ENCODE measurements at regions not wholly inside any gene's neighbourhood (a gene's known extent, or its start where the extent isn't known, plus 50 kb on each side); places are given as distances from the start of the nearest gene placed in this dataset.

- no peak for DNase-seq
Observed at GRCh38 chr2:239640676-239641578, 240.1 kb upstream of the HDAC4 start.

- DNase-seq = no peak
Observed at GRCh38 chr2:239640210-239640609, 239.4 kb upstream of the HDAC4 start.

DNA sequence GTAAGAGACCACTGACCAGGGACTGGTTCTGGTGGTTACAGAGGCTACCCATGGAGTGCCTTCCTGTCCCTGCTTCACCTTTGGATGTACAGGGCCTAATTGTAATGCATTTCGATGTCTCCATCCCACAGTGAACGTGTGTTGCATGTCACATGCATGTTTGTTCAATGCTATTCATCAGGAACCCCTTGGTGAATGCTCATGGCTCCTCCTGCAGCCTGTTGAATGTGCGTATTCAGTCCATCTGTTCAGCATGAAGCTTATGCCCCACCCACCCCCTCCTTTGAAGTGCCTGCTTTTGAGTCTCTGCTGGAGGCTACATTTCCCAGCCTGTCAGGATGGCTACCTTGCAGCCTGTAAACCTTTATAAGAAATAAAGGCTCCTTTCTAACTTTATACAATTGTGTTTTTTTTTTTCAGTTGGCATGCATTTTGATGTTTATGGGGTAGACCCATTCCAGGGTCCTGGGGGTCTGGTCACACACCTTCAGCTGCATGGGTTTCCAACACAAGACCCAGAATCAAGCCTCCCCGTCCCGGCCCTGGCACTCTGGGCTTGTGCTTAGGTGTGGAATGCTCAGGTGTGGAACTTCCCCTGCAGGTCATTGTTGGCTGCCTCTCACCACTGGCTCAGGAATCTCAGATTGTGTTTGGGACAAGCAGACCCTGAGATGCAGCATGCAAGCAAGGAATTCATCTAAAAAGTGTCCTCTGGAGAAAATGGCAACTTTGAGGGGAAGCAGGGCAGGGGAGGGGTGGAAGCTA, 238.8 kb upstream of the HDAC4 start:
- no peak for DNase-seq

DNA sequence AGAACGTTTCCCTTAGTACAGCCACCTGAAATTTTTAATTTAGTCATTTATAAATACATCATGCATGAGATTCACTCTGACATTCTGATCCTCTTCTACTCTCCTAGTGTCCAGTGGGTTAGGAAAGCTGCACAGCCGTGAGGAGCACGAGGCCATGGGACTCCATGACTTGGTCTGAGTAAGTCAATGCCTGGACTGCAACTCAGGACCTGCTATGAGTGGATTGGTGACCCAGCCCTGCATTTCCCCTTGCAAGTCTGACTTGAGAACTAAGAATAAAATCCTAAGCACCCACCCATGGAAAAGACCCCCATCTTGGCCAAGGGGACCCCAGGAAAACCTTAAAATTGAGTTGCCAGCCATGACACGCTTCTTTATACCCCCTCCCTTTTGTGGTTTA, 237.6 kb upstream of the HDAC4 start:
- no peak for DNase-seq

- no peak for DNase-seq
Observed at GRCh38 chr2:239636808-239637207, 236.0 kb upstream of the HDAC4 start.

- DNase-seq = no peak
Observed at GRCh38 chr2:239634769-239635168, 233.9 kb upstream of the HDAC4 start.

DNA sequence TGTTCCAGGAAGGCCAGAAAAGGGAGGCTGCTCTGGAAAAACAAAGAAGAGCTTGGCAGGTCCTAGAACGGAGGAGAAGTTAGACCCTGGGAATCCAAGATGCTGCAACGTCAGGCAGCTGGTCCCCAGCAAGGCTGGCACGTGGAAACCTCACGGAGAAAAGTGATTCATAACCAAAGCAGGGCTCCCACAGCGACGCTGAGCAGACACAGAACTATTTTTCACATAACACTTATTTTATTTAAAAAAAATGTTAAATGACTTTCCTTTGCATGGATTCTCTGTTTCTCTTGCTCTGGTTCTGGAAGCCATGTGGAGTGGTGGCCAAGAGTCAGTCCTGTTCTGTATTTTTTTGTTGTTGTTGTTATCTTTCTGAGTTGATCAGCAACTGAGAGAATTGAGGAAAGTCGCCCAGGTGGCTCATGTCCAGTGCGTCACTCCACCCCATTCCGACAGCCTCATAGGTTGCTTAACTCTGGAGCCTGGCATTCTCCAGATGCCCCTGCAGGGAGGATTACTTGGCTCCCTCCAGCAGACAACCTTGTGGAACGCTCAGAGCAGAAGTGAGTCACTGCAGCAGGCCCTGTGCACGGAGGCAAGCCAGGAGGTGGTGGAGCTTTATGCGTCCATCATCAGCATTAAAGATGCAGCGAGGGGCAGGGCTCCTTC, 229.9 kb upstream of the HDAC4 start:
- no peak for DNase-seq

GRCh38 chr2:239629926-239630617, 229.3 kb upstream of the HDAC4 start:
- DNase-seq = no peak

DNA sequence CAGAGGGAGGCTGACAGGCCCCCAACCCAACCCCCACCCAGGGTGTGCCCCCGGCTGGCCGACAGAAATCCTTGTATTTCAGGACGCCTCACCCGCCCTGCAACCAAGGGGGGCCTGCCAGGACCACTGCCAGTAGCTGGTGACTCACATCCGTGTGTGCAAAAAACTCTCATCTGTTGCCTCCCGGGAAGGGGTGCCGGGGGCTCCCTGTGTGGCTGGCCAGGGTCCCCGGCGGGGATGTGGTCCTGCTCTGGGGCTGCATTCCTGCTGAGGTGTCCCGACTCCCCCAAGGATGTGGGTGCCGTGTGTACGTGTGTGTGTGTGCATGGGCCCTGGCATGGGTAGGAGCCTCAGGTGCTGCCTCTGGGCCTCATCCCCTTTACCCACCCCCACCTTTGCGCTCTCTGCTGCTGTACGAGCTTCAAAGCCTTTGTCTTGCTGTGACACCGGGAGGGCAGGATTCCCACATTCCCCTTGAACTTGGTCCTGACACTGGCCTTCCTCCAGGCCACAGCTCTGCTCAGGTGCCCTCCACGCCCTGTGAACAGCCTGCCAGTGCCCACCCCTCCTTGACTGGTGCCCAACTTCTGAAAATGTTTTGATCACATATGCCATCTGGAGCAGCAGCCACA, 226.3 kb upstream of the HDAC4 start:
- DNase-seq = no peak

GRCh38 chr2:239625971-239626734, 225.3 kb upstream of the HDAC4 start:
- no peak for DNase-seq

- no peak for DNase-seq
Observed at GRCh38 chr2:239625156-239625845, 224.5 kb upstream of the HDAC4 start.

DNA sequence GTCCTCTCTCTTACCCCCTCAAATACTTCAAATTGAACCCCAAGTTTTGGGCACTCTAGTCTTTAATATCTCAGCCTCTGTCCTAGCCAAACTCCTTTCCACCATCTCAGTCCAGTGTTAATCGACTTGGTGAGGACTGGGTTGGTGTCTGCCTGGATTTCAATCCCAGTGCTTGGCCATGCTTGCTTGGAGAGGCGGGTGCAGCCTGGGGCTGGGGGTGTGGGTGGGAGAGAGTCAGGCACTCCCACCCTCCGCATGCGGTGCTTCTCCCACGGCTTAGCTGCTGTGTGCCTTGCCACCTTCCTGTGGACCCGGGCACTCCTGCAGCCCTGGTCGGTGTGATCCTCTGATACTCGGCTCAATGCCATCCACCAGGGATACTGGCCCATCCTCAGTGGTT, 220.8 kb upstream of the HDAC4 start:
- DNase-seq = no peak

GRCh38 chr2:239619369-239619768, 218.5 kb upstream of the HDAC4 start:
- DNase-seq = no peak

- no peak for DNase-seq
Observed at GRCh38 chr2:239616729-239617128, 215.9 kb upstream of the HDAC4 start.

- DNase-seq = no peak
Observed at GRCh38 chr2:239612133-239612532, 211.3 kb upstream of the HDAC4 start.

- no peak for DNase-seq
Observed at GRCh38 chr2:239611222-239611795, 210.5 kb upstream of the HDAC4 start.

- no peak for DNase-seq
Observed at GRCh38 chr2:239610457-239611221, 209.8 kb upstream of the HDAC4 start.

DNA sequence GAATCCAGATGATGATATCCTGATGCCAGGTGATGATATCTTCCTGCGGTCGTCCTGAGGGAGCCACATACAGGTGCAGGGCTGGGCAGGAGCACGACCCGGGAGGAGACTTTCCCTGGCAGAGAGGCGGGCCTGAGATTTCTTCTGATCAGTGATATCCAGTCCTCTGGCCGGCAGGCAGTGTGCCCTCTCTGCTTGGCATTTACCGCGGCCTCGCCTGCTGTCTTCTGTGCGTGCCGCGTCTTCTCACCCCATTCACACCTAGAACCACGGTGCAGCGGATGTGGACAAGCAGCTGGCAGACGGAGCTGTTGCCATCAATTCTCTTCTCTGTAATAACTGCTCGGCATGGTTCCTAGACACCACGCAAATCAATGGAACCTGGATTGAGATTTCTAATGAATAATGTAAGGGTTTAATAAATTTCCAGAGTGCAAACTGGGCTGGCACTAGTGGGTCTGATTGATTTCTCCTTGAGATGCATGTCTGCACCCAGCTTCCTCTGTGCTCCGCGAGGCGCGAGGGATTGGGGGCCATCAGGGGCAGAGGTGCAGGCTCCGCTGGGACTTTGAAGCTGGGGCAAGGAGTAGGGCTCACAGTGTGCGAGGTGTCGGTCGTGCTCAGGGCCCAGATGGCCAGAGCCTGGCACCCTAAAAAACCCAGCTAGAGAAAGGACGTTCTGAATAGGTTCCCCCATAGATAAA, 208.9 kb upstream of the HDAC4 start:
- DNase-seq = no peak

DNA sequence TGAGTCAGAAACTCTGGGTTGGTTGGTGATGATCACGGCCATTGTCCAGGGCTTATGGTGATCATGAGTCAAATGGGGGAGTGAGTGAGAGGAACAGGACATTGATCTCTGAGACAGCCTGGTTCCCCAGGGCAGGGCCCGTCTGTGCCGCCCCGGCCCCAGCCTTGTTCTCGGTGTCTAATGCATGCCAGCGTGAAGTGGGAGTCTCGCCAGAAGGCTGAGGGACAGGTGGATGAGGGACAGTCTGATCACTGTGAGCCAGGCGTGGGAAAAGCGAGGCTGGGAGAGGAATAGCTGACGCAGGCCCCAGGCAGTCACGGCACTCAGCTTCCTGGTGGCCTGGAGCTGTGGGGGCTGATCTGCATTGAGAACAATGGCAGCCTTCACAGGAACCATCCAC, 208.3 kb upstream of the HDAC4 start:
- no peak for DNase-seq

Data from activated naive CD4-positive, alpha-beta T cell (primary cell).